ENCODE measurements at regions not wholly inside any gene's neighbourhood (a gene's known extent, or its start where the extent isn't known, plus 50 kb on each side); places are given as distances from the start of the nearest gene placed in this dataset.

GRCh38 chr3:31129241-31129640, 234.8 kb upstream of the GADL1 start:
- no peak overlapping the region for H3K4me2 ChIP-seq
- H3K27ac ChIP-seq: no peak overlapping the region
- no peak for TF ChIP-seq CTCF (conservative IDR thresholded peaks at IDR 0.05; ENCODE audit: low read depth, low read length)
- no peak overlapping the region for H2AFZ ChIP-seq (ENCODE audit: low read depth)
- no peaks in the 10 kb centered on the region for H3K4me1 ChIP-seq (ENCODE audit: low read depth, poor library complexity, severe bottlenecking)
- no peaks in the 10 kb centered on the region for H3K79me2 ChIP-seq (ENCODE audit: insufficient read depth, low read depth)
- H3K27me3 ChIP-seq (ENCODE audit: insufficient read depth, low read depth): no peaks in the 10 kb centered on the region
- H3K36me3 ChIP-seq (ENCODE audit: insufficient read depth): no peaks in the 10 kb centered on the region
- H3K9ac ChIP-seq: no peak overlapping the region
- no peaks in the 10 kb centered on the region for H4K20me1 ChIP-seq (ENCODE audit: insufficient read depth)
- H3K4me3 ChIP-seq (IDR thresholded peaks at IDR 0.05; ENCODE audit: insufficient read depth, low read depth, low read length): no peak overlapping the region

GRCh38 chr3:31132132-31132769, 237.8 kb upstream of the GADL1 start:
- TF ChIP-seq CTCF (conservative IDR thresholded peaks at IDR 0.05; ENCODE audit: low read depth, low read length): 0 out of 2 replicates have a peak, but pooled peaks have one; percentile 20
- Histone ChIP-seq H3K79me2 (ENCODE audit: insufficient read depth, low read depth) (no peaks in the 10 kb centered on the region), H3K36me3 (ENCODE audit: insufficient read depth) (no peaks in the 10 kb centered on the region), H3K27me3 (ENCODE audit: insufficient read depth, low read depth) (no peaks in the 10 kb centered on the region), H3K4me1 (ENCODE audit: low read depth, poor library complexity, severe bottlenecking) (no peaks in the 10 kb centered on the region), H3K27ac (no peak overlapping the region), H2AFZ (ENCODE audit: low read depth) (no peak overlapping the region), H3K4me3 (IDR thresholded peaks at IDR 0.05; ENCODE audit: insufficient read depth, low read depth, low read length) (no peak overlapping the region), H3K9ac (no peak overlapping the region), H4K20me1 (ENCODE audit: insufficient read depth) (no peaks in the 10 kb centered on the region), H3K4me2 (no peak overlapping the region)

- Histone ChIP-seq H4K20me1 (ENCODE audit: insufficient read depth) (no peaks in the 10 kb centered on the region), H3K27ac (no peak overlapping the region), H3K4me2 (no peak overlapping the region), H3K27me3 (ENCODE audit: insufficient read depth, low read depth) (no peaks in the 10 kb centered on the region), H3K4me1 (ENCODE audit: low read depth, poor library complexity, severe bottlenecking) (no peaks in the 10 kb centered on the region), H3K79me2 (ENCODE audit: insufficient read depth, low read depth) (no peaks in the 10 kb centered on the region), H3K9ac (no peak overlapping the region), H3K36me3 (ENCODE audit: insufficient read depth) (no peaks in the 10 kb centered on the region), H2AFZ (ENCODE audit: low read depth) (no peak overlapping the region), H3K4me3 (IDR thresholded peaks at IDR 0.05; ENCODE audit: insufficient read depth, low read depth, low read length) (no peak overlapping the region)
- TF ChIP-seq CTCF (conservative IDR thresholded peaks at IDR 0.05; ENCODE audit: low read depth, low read length): no peak
Observed at GRCh38 chr3:31133541-31133940, 239.1 kb upstream of the GADL1 start.

- H3K9ac ChIP-seq: no peak overlapping the region
- no peak overlapping the region for H2AFZ ChIP-seq (ENCODE audit: low read depth)
- H3K4me2 ChIP-seq: no peak overlapping the region
- TF ChIP-seq CTCF (conservative IDR thresholded peaks at IDR 0.05; ENCODE audit: low read depth, low read length): no peak
- no peaks in the 10 kb centered on the region for H3K4me1 ChIP-seq (ENCODE audit: low read depth, poor library complexity, severe bottlenecking)
- H3K79me2 ChIP-seq (ENCODE audit: insufficient read depth, low read depth): no peaks in the 10 kb centered on the region
- no peaks in the 10 kb centered on the region for H3K36me3 ChIP-seq (ENCODE audit: insufficient read depth)
- no peaks in the 10 kb centered on the region for H3K27me3 ChIP-seq (ENCODE audit: insufficient read depth, low read depth)
- no peaks in the 10 kb centered on the region for H4K20me1 ChIP-seq (ENCODE audit: insufficient read depth)
- no peak overlapping the region for H3K4me3 ChIP-seq (IDR thresholded peaks at IDR 0.05; ENCODE audit: insufficient read depth, low read depth, low read length)
- H3K27ac ChIP-seq: no peak overlapping the region
Observed at GRCh38 chr3:31135546-31135945, 241.1 kb upstream of the GADL1 start.
